H9 (cell line): ENCODE measurements at regions not wholly inside any gene's neighbourhood (a gene's known extent, or its start where the extent isn't known, plus 50 kb on each side); places are given as distances from the start of the nearest gene placed in this dataset.

Experiments used
- DNase-seq: peaks from one replicate; pipeline ENCODE4 v3.0.0-alpha.2; 2017
- H2AFZ ChIP-seq: one replicate; pipeline ENCODE4 v1.6.1; 2013; ENCODE audit warnings: mild to moderate bottlenecking, low read length, control low read depth, moderate library complexity
- H2AK5ac ChIP-seq: 2 replicates; pipeline ENCODE4 v1.6.1; 2013; ENCODE audit warnings: low read length, control low read depth, mixed read lengths; ENCODE audit not compliant: insufficient read length
- H2BK120ac ChIP-seq: one replicate; pipeline ENCODE4 v1.6.1; 2013; ENCODE audit warnings: low read depth, mild to moderate bottlenecking, low read length, control low read depth, inconsistent platforms; ENCODE audit not compliant: poor library complexity, severe bottlenecking
- H2BK12ac ChIP-seq: 2 replicates; pipeline ENCODE4 v1.6.1; 2013; ENCODE audit warnings: low read length, control low read depth, mixed read lengths, low read depth; ENCODE audit not compliant: insufficient read length
- H2BK15ac ChIP-seq: 2 replicates; pipeline ENCODE4 v1.6.1; 2013; ENCODE audit warnings: low read depth, low read length, control low read depth
- H2BK20ac ChIP-seq: one replicate; pipeline ENCODE4 v1.6.1; 2013; ENCODE audit warnings: low read depth, mild to moderate bottlenecking, low read length, control low read depth, inconsistent platforms; ENCODE audit not compliant: poor library complexity, severe bottlenecking
- H2BK5ac ChIP-seq: 2 replicates; pipeline ENCODE4 v1.6.1; 2013; ENCODE audit warnings: low read length, control low read depth, mixed read lengths; ENCODE audit not compliant: insufficient read length
- H3K14ac ChIP-seq: 2 replicates; pipeline ENCODE4 v1.6.1; 2013; ENCODE audit warnings: low read length, control low read depth; ENCODE audit not compliant: insufficient read depth
- H3K18ac ChIP-seq: 2 replicates; pipeline ENCODE4 v1.6.1; 2013; ENCODE audit warnings: low read depth, mild to moderate bottlenecking, mixed read lengths, low read length, control low read depth; ENCODE audit not compliant: insufficient read length
- H3K23ac ChIP-seq: 2 replicates; pipeline ENCODE4 v1.6.1; 2013; ENCODE audit warnings: low read length, control low read depth, mixed read lengths, low read depth; ENCODE audit not compliant: insufficient read length
- H3K23me2 ChIP-seq: 2 replicates; pipeline ENCODE4 v1.6.1; 2013; ENCODE audit warnings: low read depth, mild to moderate bottlenecking, mixed read lengths, low read length, control low read depth; ENCODE audit not compliant: insufficient read length, poor library complexity, severe bottlenecking
- H3K27ac ChIP-seq: 2 replicates; pipeline ENCODE4 v1.5.1; 2013; ENCODE audit warnings: low read length, control low read depth, mixed read lengths, low read depth; ENCODE audit not compliant: insufficient read length
- H3K27me3 ChIP-seq: 2 replicates; pipeline ENCODE4 v1.6.1; 2013; ENCODE audit warnings: low read length, control low read depth, inconsistent platforms; ENCODE audit not compliant: insufficient read depth
- H3K4ac ChIP-seq: 2 replicates; pipeline ENCODE4 v1.6.1; 2013; ENCODE audit warnings: low read depth, mild to moderate bottlenecking, control low read depth, inconsistent platforms, low read length, moderate library complexity
- H3K4me1 ChIP-seq: 2 replicates; pipeline ENCODE4 v1.6.1; 2013; ENCODE audit warnings: low read length, control low read depth, inconsistent platforms; ENCODE audit not compliant: insufficient read depth
- H3K4me2 ChIP-seq: 2 replicates; pipeline ENCODE4 v1.6.1; 2013; ENCODE audit warnings: low read length, control low read depth, mixed read lengths; ENCODE audit not compliant: insufficient read length, insufficient read depth
- H3K56ac ChIP-seq: 2 replicates; pipeline ENCODE4 v1.6.1; 2013; ENCODE audit warnings: low read depth, mild to moderate bottlenecking, mixed read lengths, low read length, control low read depth; ENCODE audit not compliant: insufficient read length
- H3K79me1 ChIP-seq: 2 replicates; pipeline ENCODE4 v1.6.1; 2013; ENCODE audit warnings: low read depth, mild to moderate bottlenecking, moderate library complexity, low read length, control low read depth, inconsistent platforms; ENCODE audit not compliant: insufficient read depth, poor library complexity, severe bottlenecking
- H3K79me2 ChIP-seq: 2 replicates; pipeline ENCODE4 v1.6.1; 2013; ENCODE audit warnings: low read length, control low read depth, inconsistent platforms; ENCODE audit not compliant: insufficient read depth
- H3K9ac ChIP-seq: 2 replicates; pipeline ENCODE4 v1.6.1; 2013; ENCODE audit warnings: low read length, control low read depth, mixed read lengths; ENCODE audit not compliant: insufficient read length; ENCODE audit errors: extremely low read depth
- H3K9me3 ChIP-seq: one replicate; pipeline ENCODE4 v1.6.1; 2013; ENCODE audit warnings: low read depth, low read length, inconsistent platforms; ENCODE audit not compliant: control insufficient read depth
- H3T11ph ChIP-seq: one replicate; pipeline ENCODE4 v1.6.1; 2013; ENCODE audit warnings: mild to moderate bottlenecking, low read length, control low read depth, inconsistent platforms
- H4K20me1 ChIP-seq: one replicate; pipeline ENCODE4 v1.6.1; 2013; ENCODE audit not compliant: control insufficient read depth, insufficient read length, insufficient read depth
- H4K5ac ChIP-seq: 2 replicates; pipeline ENCODE4 v1.6.1; 2013; ENCODE audit warnings: low read depth, mild to moderate bottlenecking, mixed read lengths, low read length, control low read depth; ENCODE audit not compliant: insufficient read length
- H4K8ac ChIP-seq: replicated peaks from 2 replicates; pipeline ENCODE4 v1.6.1; 2013; ENCODE audit warnings: low read length, control low read depth, mixed read lengths, low read depth; ENCODE audit not compliant: insufficient read length
- H4K91ac ChIP-seq: 2 replicates; pipeline ENCODE4 v1.6.1; 2013; ENCODE audit warnings: low read depth, mild to moderate bottlenecking, moderate library complexity, mixed read lengths, low read length, control low read depth; ENCODE audit not compliant: insufficient read length
- H3K27ac Mint-ChIP-seq, 3 experiments: 2 replicates in 2 of 3; 3 replicates in 1 of 3; pipeline ENCODE4 v1.8.0; 2020 to 2021; ENCODE audit warnings: mixed read lengths in 3 of 3, mild to moderate bottlenecking in 1 of 3, moderate library complexity in 1 of 3
- H3K27me3 Mint-ChIP-seq: 2 replicates; pipeline ENCODE4 v1.8.0; 2021; ENCODE audit warnings: low read depth, mild to moderate bottlenecking, moderate library complexity, mixed read lengths
- H3K36me3 Mint-ChIP-seq, 3 experiments: 2 replicates in 2 of 3; 3 replicates in 1 of 3; pipeline ENCODE4 v1.8.0; 2020 to 2021; ENCODE audit warnings: low read depth in 3 of 3, mixed read lengths in 3 of 3; ENCODE audit not compliant: insufficient read depth in 1 of 3
- H3K4me1 Mint-ChIP-seq, 2 experiments: 2 replicates each; pipeline ENCODE4 v1.8.0; 2020; ENCODE audit warnings: mixed read lengths in 2 of 2
- H3K4me3 Mint-ChIP-seq, 2 experiments: 2 replicates in 1 of 2; 3 replicates in 1 of 2; pipeline ENCODE4 v1.8.0; 2020 to 2021; ENCODE audit warnings: mild to moderate bottlenecking in 2 of 2, mixed read lengths in 2 of 2, moderate library complexity in 1 of 2
- H3K9me3 Mint-ChIP-seq, 2 experiments: 2 replicates in 1 of 2; 3 replicates in 1 of 2; pipeline ENCODE4 v1.8.0; 2020; ENCODE audit warnings: mild to moderate bottlenecking in 2 of 2, mixed read lengths in 2 of 2, moderate library complexity in 1 of 2
- CTCF ChIP-seq: fragments of 200-600 bp; sonication (generic); conservative IDR thresholded peaks from 3 replicates; pipeline ENCODE4 v1.8.0; 2021; ENCODE audit warnings: antibody characterized with exemption, mild to moderate bottlenecking
- WGBS: extraction: QIAGEN DNeasy Blood & Tissue Kit; methylation state at CpG from one replicate; pipeline ENCODE4 v1.1.7; 2013; ENCODE audit warnings: missing lambda C conversion rate, low lambda C conversion rate, mixed read lengths; ENCODE audit not compliant: insufficient read length; ENCODE audit errors: extremely low coverage; 5-methylcytosine and 5-hydroxymethylcytosine counted together

DNA sequence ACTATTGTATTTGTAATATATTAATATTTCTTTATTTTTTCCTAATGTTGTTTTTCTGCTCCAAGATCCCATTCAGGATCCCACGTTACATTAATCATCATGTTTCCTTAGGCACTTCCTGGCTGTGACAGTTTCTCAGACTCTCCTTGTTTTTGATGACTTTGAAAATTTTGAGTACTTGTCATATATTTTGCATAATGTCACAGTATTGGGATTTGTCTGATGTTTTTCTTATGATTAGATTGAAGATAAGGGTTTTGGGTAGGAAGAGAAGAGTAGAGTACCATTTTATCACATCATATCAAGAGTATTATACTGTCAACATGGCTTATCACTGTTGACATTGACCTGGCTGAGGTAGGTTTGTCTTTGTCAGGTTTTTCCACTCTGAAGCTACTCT is 146.3 kb upstream of the TPK1 start:
- Histone ChIP-seq H3K79me1 (no peaks in the 10 kb centered on the region), H3K79me2 (no peaks in the 10 kb centered on the region), H3K27ac (no peak overlapping the region), H3K27me3 (no peaks in the 10 kb centered on the region), H3K23ac (no peak overlapping the region), H3K4me1 (no peaks in the 10 kb centered on the region), H3K56ac (no peak overlapping the region), H3K4ac (no peak overlapping the region), H3K23me2 (no peaks in the 10 kb centered on the region), H2BK5ac (no peak overlapping the region), H3K14ac (no peak overlapping the region), H2BK120ac (no peak overlapping the region), H2BK15ac (no peak overlapping the region), H2AK5ac (no peak overlapping the region), H4K20me1 (no peaks in the 10 kb centered on the region), H3K9ac (no peak overlapping the region), H3T11ph (no peak overlapping the region), H4K5ac (no peak overlapping the region), H2BK20ac (no peak overlapping the region), H3K4me2 (no peak overlapping the region), H4K8ac (no peak overlapping the region), H3K9me3 (no peaks in the 10 kb centered on the region), H2BK12ac (no peak overlapping the region), H4K91ac (no peak overlapping the region), H3K18ac (no peak overlapping the region), H2AFZ (no peak overlapping the region)
- no peak overlapping the region for H3K4me3 Mint-ChIP-seq
- H3K27ac Mint-ChIP-seq, result no peak overlapping the region; a peak in 1 of 7 replicates
- H3K9me3 Mint-ChIP-seq, result peaks cover 5 to 6% of the 10 kb centered on the region in 2 experiments; a peak in 2 of 5 replicates
- no peaks in the 10 kb centered on the region for H3K27me3 Mint-ChIP-seq
- H3K4me1 Mint-ChIP-seq, result no peaks in the 10 kb centered on the region
- peaks cover 0 to 5% (median 0%) of the 10 kb centered on the region in 3 experiments; a peak in 2 of 7 replicates for H3K36me3 Mint-ChIP-seq
- no peak for DNase-seq
- WGBS, result no CpG with 5 or more reads among the region's 1 CpG
- TF ChIP-seq CTCF, result no peak
